GM23338 (cell line): ENCODE measurements at regions not wholly inside any gene's neighbourhood (a gene's known extent, or its start where the extent isn't known, plus 50 kb on each side); places are given as distances from the start of the nearest gene placed in this dataset.

Experiments used
- EZH2 ChIP-seq: fragments of 200-600 bp; sonication (generic); IDR thresholded peaks from one replicate; pipeline ENCODE4 v1.8.0; 2017; ENCODE audit warnings: antibody characterized with exemption, mild to moderate bottlenecking, low read depth; ENCODE audit not compliant: unreplicated experiment
- JUNB ChIP-seq: IDR thresholded peaks from one replicate; pipeline ENCODE4 v1.6.1; 2016; ENCODE audit warnings: antibody characterized with exemption; ENCODE audit not compliant: unreplicated experiment
- POLR2AphosphoS5 ChIP-seq: IDR thresholded peaks from 2 replicates; pipeline ENCODE4 v1.6.1; 2016; ENCODE audit warnings: antibody characterized with exemption, low read depth
- TF ChIP-seq, protein P1 (sequence below), 2 experiments: fragments of 200-600 bp in 1 of 2; sonication (generic) in 1 of 2; conservative IDR thresholded peaks; 2 replicates each; pipeline versions ENCODE4 v1.5.1 to v1.6.1; 2016 to 2017; ENCODE audit warnings: antibody characterized with exemption in 2 of 2, low read depth in 2 of 2, mild to moderate bottlenecking in 2 of 2, moderate library complexity in 1 of 2

DNA sequence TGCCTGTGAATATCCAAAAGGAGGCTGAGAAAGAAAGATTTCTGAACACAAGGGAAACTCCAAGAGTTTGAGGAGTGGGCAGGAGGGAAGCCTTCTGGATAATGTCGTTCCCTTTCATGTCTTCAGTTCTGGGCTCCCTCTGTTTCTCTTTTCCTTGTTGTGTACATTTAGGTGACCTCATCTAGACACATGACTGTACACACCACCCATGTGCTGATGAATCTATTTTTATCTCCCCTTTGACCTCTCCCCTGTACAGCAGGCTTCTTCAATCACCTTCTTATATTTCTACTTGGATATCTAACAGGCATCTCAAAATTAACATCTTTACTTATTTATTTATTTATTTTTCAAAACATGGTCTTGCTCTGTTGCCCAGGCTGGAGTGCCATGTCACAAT is 363.1 kb downstream of the GATA3 start:
- TF ChIP-seq, protein P1, sequence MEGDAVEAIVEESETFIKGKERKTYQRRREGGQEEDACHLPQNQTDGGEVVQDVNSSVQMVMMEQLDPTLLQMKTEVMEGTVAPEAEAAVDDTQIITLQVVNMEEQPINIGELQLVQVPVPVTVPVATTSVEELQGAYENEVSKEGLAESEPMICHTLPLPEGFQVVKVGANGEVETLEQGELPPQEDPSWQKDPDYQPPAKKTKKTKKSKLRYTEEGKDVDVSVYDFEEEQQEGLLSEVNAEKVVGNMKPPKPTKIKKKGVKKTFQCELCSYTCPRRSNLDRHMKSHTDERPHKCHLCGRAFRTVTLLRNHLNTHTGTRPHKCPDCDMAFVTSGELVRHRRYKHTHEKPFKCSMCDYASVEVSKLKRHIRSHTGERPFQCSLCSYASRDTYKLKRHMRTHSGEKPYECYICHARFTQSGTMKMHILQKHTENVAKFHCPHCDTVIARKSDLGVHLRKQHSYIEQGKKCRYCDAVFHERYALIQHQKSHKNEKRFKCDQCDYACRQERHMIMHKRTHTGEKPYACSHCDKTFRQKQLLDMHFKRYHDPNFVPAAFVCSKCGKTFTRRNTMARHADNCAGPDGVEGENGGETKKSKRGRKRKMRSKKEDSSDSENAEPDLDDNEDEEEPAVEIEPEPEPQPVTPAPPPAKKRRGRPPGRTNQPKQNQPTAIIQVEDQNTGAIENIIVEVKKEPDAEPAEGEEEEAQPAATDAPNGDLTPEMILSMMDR (conservative IDR thresholded peaks at IDR 0.05; ENCODE audit: low read depth in 2 of 2): no peak
- TF ChIP-seq POLR2AphosphoS5 (no peak), EZH2 (no peak), JUNB (no peak)
